HCT116 (cell line): ENCODE measurements at regions not wholly inside any gene's neighbourhood (a gene's known extent, or its start where the extent isn't known, plus 50 kb on each side); places are given as distances from the start of the nearest gene placed in this dataset.

Source experiments
- EZH2phosphoT487 ChIP-seq: fragments of 200-600 bp; IDR thresholded peaks from 2 replicates; pipeline ENCODE4 v1.6.1; 2018; ENCODE audit warnings: antibody characterized with exemption, borderline replicate concordance
- SP1 ChIP-seq: IDR thresholded peaks from 2 replicates; pipeline ENCODE4 v1.6.1; 2012; ENCODE audit warnings: low read depth
- TF ChIP-seq, protein P1 (sequence below), 3 experiments: fragments of 200-600 bp in 1 of 3; sonication (generic) in 1 of 3; IDR thresholded peaks in 2 of 3; conservative IDR thresholded peaks in 1 of 3; 2 replicates each; pipeline ENCODE4 v1.5.1; 2012 to 2017; ENCODE audit warnings: low read depth in 2 of 3, low read length in 2 of 3, antibody characterized with exemption in 1 of 3, borderline replicate concordance in 1 of 3, control low read depth in 1 of 3, mild to moderate bottlenecking in 1 of 3, mixed read lengths in 1 of 3, mixed run types in 1 of 3, moderate library complexity in 1 of 3; ENCODE audit not compliant: insufficient read depth in 1 of 3

DNA sequence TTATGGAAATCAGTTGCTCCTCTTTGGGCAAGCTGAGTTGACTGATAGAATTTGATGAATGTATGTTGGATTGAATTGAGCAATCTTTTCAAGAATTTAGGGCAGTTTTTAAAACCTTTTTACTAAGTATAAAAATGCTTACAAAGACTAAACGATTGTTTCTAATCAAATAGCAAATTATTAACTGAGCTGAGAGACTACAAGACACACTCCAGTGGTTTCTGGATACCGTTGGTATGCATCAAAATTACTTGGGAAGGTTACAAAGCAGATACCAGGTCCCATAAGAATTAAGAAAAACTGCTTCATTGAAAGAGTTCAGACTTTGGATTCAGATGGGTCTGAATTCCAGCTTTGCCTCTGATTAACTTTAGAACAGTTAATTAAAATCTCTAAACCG is 721.4 kb downstream of the FAM181B start:
- TF ChIP-seq, protein P1, sequence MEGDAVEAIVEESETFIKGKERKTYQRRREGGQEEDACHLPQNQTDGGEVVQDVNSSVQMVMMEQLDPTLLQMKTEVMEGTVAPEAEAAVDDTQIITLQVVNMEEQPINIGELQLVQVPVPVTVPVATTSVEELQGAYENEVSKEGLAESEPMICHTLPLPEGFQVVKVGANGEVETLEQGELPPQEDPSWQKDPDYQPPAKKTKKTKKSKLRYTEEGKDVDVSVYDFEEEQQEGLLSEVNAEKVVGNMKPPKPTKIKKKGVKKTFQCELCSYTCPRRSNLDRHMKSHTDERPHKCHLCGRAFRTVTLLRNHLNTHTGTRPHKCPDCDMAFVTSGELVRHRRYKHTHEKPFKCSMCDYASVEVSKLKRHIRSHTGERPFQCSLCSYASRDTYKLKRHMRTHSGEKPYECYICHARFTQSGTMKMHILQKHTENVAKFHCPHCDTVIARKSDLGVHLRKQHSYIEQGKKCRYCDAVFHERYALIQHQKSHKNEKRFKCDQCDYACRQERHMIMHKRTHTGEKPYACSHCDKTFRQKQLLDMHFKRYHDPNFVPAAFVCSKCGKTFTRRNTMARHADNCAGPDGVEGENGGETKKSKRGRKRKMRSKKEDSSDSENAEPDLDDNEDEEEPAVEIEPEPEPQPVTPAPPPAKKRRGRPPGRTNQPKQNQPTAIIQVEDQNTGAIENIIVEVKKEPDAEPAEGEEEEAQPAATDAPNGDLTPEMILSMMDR (IDR thresholded peaks at IDR 0.05 in 2 of 3, conservative IDR thresholded peaks at IDR 0.05 in 1 of 3; ENCODE audit: borderline replicate concordance in 1 of 3, insufficient read depth in 1 of 3, low read depth in 2 of 3, low read length in 2 of 3): no peak
- TF ChIP-seq EZH2phosphoT487 (no peak), SP1 (no peak)
